Ovary (tissue), 3 donors: ENCODE measurements at regions not wholly inside any gene's neighbourhood (a gene's known extent, or its start where the extent isn't known, plus 50 kb on each side); places are given as distances from the start of the nearest gene placed in this dataset.

ENCODE experiments used
- EP300 ChIP-seq: sonication (generic); formaldehyde crosslinking; IDR thresholded peaks from one replicate; pipeline ENCODE4 v1.6.1; 2017; ENCODE audit warnings: antibody characterized with exemption
- POLR2A ChIP-seq: fragments of 450-650 bp; IDR thresholded peaks from one replicate; pipeline ENCODE4 v1.6.1; 2017; ENCODE audit warnings: antibody characterized with exemption, mild to moderate bottlenecking, moderate library complexity
- TF ChIP-seq, protein P1 (sequence below), 3 donors: fragments of 450-650 bp in 2 of 3; fragments of 200-600 bp in 1 of 3; IDR thresholded peaks; one replicate each; pipeline versions ENCODE4 v1.5.1 to v1.8.0; 2016 to 2022; ENCODE audit warnings: antibody characterized with exemption in 3 of 3, mild to moderate bottlenecking in 1 of 3
- donor health status: DM: no; HTN: no; CAD: no.

DNA sequence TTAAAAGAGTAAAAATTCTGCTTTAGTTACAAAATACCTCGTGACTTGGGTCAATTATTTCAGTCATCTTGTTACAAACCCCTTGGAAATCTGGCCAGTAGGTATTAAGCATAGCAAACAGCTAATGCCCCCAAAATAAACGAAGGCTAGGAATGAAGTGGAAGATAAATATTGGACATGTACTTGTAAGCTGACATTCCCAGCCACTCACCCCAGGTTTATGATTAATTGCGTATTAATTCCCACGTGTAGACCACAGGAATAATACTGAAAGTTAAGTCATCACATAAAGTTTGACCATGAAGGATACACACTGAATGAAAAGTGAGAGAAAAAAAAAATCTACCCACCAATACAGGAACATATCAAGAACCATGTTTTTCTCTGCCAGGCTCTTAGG lies 936.5 kb upstream of the ADGRB3 start:
- TF ChIP-seq POLR2A (no peak), EP300 (no peak)
- TF ChIP-seq, protein P1, sequence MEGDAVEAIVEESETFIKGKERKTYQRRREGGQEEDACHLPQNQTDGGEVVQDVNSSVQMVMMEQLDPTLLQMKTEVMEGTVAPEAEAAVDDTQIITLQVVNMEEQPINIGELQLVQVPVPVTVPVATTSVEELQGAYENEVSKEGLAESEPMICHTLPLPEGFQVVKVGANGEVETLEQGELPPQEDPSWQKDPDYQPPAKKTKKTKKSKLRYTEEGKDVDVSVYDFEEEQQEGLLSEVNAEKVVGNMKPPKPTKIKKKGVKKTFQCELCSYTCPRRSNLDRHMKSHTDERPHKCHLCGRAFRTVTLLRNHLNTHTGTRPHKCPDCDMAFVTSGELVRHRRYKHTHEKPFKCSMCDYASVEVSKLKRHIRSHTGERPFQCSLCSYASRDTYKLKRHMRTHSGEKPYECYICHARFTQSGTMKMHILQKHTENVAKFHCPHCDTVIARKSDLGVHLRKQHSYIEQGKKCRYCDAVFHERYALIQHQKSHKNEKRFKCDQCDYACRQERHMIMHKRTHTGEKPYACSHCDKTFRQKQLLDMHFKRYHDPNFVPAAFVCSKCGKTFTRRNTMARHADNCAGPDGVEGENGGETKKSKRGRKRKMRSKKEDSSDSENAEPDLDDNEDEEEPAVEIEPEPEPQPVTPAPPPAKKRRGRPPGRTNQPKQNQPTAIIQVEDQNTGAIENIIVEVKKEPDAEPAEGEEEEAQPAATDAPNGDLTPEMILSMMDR (IDR thresholded peaks at IDR 0.05), result no peak
